GM10266 (cell line): ENCODE measurements at regions not wholly inside any gene's neighbourhood (a gene's known extent, or its start where the extent isn't known, plus 50 kb on each side); places are given as distances from the start of the nearest gene placed in this dataset.

Experiments used
- DNase-seq: peaks from one replicate; pipeline ENCODE4 v3.0.0; 2012; ENCODE audit errors: extremely low spot score
- TF ChIP-seq, protein P1 (sequence below): IDR thresholded peaks from 2 replicates; pipeline ENCODE4 v1.5.1; 2012; ENCODE audit warnings: mild to moderate bottlenecking, low read depth; ENCODE audit not compliant: control insufficient read depth, insufficient read depth; ENCODE audit errors: missing control alignments

DNA sequence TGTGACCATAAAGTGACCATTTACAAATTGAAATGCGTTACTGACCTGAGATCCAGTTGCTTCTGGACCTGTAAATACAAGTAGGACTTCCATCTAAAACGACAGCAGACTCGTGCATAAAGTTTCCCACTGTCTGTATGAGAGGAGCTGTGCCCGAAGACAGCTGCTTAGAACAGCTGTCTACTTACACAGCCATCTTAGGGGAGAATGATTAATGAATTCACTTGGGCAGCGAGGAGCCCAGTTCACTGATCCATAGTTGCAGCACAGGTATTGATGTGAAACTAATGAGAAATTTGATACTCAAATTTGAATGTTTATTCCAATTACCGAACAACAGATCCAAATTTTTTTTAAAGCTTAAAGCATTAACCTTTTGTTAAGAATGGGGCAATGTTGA lies 748.1 kb downstream of the NR2F2 start:
- DNase-seq = no peak
- TF ChIP-seq, protein P1, sequence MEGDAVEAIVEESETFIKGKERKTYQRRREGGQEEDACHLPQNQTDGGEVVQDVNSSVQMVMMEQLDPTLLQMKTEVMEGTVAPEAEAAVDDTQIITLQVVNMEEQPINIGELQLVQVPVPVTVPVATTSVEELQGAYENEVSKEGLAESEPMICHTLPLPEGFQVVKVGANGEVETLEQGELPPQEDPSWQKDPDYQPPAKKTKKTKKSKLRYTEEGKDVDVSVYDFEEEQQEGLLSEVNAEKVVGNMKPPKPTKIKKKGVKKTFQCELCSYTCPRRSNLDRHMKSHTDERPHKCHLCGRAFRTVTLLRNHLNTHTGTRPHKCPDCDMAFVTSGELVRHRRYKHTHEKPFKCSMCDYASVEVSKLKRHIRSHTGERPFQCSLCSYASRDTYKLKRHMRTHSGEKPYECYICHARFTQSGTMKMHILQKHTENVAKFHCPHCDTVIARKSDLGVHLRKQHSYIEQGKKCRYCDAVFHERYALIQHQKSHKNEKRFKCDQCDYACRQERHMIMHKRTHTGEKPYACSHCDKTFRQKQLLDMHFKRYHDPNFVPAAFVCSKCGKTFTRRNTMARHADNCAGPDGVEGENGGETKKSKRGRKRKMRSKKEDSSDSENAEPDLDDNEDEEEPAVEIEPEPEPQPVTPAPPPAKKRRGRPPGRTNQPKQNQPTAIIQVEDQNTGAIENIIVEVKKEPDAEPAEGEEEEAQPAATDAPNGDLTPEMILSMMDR = no peak

DNA sequence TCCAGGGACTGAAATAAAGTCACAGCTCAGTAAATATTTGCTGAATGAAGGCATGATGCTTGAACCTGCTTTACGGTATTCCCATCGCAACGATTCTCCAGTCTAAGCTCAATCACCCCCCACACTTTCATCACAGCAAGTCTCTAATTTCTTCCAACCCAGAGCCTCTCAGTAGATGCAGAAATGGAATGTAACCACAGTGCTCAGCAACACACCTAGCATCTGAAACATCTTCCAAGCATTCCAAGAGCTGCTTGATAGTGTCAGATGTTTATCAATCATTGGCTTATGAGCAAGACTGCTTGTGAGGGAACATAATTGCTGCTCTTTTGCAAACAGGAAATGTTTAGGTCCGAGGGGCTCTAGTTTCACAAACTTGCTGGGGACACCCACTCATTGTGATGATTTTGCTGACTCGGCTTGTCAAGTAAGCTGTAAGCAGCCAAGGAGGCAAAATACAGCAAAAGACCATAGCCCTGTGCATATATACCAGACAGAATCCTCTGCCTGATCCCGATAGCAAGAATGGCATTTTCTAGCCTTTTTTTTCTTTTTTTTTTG lies 751.2 kb downstream of the NR2F2 start:
- TF ChIP-seq, protein P1 = no peak
- DNase-seq = no peak

DNA sequence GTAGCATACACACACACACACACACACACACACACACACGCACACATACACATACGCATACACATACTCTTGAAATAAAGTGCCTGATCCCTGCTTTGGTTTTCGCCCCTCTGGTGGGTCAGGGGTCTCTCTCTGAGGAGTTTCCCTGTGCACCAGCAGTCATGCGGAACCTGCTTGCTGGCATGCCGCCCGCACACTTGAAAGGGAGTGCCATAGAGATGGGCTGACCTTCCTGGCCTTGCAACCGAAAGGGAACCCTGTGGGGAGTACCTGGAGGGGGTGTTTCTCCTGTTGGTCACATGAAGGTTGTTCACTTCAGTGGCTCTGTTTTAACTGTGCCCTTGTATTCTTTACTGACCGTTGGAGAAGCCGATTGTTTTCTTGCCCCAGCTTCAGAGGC lies 752.3 kb downstream of the NR2F2 start:
- TF ChIP-seq, protein P1 = no peak
- no peak for DNase-seq

DNA sequence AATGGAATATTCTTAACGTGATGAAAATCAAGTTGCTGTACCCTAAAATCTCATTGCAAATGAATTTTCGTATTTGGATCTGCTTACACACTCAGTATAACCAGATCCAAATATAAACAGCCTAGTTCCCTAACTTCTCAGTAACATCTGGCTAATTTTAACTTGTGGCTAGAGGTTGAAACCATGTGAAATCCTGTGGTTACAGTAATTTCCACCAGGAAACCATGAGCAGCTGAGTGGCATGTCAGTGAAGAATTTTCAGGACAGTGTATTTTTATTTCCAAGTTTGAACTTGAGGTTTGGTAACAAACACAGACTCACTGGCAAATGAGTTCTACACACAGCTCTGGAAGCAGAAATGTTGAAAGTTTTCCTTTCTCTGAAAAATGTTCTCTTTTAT lies 754.1 kb downstream of the NR2F2 start:
- DNase-seq = no peak

DNA sequence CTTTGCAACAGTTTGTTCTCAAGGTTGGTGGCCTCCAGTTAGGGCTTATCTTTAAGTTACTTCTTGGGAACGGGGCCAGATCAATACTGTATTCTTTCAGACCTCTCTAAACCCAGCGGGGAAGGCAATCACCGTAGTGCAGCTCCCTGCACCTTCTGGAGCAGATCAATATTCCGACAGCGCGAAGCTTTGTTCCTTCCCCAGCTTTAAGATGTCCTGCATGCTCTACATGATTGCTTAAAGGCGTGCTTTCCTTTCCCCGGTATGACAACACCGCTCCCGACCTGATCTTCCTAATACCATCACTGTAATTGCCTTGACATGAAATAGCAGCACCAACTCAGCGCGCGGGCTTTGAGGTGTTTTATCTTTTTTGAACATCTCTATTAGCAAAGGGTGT lies 755.2 kb downstream of the NR2F2 start:
- no peak for DNase-seq
- TF ChIP-seq, protein P1 = no peak

More for the DNA sequence above, 754.1 kb downstream of the NR2F2 start:
- TF ChIP-seq, protein P1 = no peak

DNA sequence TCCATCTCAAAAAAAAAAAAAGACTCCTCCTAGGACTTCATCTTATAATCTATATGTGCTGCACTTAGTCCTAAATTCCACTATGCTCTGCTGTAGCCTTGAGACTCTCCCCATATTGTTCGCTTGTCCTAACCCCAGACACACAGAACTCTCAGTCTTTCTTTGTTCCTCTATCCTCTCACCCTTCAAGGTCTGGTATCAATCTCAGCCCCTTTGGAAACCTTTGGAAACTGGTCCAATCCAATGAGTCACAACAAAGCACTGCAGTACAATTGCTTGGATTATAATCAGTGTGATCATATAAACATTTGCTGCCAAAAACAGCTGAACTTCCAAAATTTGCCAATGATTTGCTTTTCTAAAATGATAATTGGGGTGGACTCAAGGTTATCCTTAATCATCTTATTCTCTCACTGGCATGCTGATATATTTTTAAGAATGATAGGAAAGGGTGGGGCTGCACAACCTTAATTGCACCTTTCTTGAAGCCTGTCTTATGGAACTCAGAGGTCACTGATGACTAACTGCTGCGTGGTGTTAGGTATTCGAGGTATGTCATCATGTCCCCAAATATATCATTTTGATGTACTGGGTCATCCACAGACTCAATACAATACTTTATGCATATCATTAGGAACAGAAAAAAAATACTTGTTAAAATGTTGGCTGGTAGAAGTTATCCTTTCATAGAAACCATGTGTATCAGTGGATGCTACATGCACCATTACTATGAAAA lies 756.7 kb downstream of the NR2F2 start:
- DNase-seq = no peak

DNA sequence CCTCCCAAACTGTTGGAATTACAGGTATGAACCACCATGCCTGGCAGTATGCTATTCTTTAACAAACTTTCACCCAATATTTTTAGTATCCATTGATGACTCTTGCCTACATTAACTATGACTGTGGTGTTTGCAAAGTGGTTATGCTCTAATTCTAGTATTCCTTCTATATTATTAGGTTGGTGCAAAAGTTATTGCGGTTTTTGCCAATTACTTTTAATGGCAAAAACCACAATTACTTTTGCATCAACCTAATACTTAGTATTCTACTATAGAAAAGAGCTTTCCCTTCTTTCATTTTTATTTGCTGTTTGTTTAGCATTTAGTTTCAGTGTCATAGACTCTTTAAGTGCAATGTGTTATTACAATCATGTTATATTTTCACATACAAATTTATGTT lies 760.6 kb downstream of the NR2F2 start:
- no peak for DNase-seq
- TF ChIP-seq, protein P1 = no peak

More for the DNA sequence above, 756.7 kb downstream of the NR2F2 start:
- TF ChIP-seq, protein P1 = no peak
